HG03095 (cell line): ENCODE measurements at regions not wholly inside any gene's neighbourhood (a gene's known extent, or its start where the extent isn't known, plus 50 kb on each side); places are given as distances from the start of the nearest gene placed in this dataset.

Source experiments
- ATAC-seq: cut with Tn5 transposase; IDR thresholded peaks from one replicate; pipeline ENCODE4 v1.9.1; 2021; ENCODE audit warnings: moderate library complexity; ENCODE audit not compliant: unreplicated experiment

DNA sequence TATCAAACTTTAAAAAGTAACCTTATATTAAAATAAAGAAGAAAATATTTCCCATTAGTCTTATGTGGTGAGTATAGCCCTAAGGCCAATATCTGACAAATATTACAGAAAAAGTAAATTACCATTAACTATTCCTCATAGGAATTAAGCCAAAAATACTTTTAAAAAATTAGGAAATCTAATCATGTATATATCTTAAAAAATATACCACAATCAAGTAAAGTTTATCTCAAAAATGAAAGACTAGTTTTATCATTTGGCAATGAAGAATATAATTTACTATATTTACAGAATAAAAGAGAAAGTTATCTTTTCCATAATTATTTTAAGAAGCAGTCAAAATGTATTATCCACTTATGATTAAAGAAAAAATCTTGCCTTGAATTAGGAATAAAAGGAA lies 458.8 kb upstream of the ZNF462 start:
- no peak for ATAC-seq

DNA sequence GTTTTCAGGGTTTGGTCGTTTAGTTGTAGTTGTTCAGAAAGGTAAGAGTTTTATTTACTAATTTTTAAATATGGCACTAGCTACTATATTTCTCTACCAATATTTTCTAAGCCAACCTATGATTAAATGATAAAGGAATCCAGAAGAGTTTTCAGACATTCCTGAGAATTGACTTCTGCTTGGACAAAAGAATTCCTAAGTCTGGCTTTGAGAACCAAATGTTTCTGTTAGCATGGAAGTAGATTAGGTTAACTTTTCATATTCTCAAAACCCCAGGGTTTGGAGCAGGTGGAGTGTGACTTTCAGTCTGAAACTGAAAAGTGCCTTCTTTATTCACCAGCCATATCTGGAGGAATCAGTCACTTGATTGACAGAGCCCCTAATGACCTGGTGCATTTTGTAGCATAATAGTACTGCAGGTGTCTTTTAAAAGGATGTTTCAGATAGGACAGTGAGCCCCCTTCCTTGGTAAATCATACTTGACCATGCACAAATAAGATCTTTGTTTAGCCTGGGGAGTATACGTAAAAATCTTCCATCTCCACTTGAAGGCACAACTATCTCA lies 457.0 kb upstream of the ZNF462 start:
- no peak for ATAC-seq

DNA sequence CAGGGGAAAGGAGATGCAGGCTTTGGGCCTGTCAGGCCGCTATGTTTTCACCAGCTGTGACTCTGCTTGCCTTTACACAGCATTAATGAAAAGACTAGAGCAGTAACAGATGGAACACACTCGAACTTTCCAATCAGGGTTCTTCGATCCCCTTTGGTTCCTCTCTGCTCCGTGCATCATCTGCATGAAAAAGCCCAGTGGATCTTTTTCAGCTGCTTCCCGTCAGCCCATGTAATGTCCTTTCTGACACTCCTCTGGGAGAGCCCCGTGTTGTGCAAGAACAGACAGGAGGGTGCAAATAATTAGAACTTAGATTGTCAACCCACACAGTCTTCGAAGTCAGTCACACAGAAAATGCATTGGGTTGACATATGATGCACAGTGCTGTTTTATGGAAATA lies 448.9 kb upstream of the ZNF462 start:
- ATAC-seq = no peak

DNA sequence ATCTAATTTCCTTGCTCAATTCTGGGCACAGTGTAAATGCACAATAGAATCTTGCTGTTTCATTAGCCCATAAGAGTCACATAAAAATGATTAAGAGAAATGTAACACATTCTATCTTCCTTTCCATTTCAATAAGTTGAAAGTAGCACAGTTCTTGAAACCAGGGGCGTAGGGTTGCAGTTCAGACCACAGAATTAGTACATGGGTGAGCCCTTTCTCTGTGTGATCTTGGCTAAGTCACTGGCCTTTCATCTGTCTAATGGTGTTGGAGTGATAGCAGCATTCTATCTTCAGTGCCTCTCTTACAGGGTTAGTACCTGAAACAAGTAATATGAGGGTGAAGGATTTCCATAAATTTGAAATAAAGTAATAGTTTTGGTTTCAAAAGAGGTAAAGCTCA lies 445.3 kb upstream of the ZNF462 start:
- no peak for ATAC-seq

DNA sequence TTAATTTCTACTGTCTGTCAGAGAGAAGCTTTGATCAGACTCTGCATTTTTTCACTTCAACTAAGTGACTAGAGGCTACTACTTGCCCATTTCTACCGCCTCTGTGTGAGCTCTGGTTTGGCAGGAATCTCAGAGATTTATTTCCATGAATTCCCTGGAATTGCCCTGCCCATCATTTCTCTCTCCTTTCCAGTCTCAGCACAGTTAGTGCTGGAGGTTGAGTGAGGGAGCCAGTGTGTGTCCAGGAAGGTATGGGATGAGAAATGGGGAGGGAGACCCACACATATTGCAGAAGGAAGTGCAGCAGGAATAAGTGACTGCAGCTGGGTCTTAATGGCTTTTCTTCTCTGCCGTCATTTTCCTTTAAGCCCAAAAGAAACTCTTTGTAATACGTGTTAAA lies 443.1 kb upstream of the ZNF462 start:
- no peak for ATAC-seq

DNA sequence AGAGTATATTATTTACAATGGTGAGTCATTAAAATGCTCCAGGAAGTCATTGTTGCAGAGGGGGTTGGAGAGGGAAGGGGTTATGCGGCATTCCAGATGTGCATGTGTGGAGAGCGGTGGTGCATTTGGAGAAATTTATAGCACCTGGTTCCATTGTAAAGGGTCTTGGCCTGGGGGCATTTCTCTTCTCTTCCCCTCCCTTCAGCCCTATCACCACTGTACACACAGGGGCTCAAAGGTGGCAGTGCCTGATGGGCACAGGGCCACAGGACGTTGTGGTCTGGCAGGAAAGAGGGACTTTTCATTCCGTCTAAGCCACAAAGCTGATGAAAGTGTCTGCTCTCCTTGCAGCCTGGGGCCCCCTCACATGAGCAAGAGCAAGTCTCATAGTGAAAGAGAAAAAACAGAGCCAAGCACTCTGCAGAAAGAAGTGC lies 442.4 kb upstream of the ZNF462 start:
- peak; percentile 73 for ATAC-seq

DNA sequence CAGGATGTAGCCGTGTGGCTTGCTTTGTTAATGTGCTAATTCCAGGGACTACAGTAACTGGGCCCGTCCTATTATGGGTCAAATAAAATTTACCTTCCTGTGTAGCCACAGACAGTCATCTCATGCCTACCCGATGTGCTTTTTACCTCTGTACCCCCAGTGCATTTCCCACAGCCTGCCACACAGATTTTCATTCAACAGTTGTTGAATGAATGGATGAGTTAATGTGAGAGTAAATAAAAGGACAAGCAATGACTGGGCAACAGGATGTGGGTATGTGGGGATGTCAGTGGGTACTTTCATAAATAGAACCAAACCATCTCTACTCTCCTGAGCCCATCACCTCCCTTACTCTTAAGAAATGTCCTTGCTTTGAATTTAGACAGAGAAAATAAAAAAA lies 441.2 kb upstream of the ZNF462 start:
- no peak for ATAC-seq

DNA sequence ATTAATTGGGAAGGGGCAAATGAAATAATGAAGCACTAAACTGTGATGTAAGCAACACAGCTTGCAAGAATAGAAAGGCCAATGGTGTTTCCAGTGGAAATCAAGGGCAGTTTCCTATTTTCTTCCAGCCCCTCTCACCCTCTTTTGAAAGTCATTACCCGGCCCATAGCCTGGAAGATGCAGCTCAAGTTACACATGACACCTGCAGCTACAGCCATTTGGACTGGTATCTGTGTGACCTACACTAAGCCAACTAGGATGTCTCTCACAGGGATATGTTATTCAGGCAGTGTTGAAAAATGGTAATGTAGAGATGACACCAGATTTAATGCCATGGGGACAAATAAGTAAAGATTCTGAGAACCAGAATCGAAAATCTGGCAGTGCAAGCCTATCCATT lies 439.4 kb upstream of the ZNF462 start:
- ATAC-seq = no peak

DNA sequence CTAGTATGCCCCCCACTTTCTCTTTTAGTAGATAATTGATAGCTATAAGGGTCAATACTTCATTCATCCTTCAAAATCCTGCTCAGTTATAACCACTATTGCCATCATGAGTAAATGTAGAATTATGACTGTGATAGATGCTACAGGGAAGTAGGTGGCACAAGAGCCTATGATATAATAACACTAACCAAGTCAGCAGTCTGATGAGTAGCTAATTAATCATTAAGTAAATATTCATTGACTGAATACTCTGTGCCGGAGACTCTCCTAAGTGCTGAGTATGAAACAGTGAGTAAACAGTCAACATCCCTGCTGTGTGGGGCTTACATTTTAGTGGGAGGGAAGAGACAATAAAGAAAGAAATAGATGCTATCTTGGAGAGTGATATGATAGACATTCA lies 430.3 kb upstream of the ZNF462 start:
- ATAC-seq = no peak

DNA sequence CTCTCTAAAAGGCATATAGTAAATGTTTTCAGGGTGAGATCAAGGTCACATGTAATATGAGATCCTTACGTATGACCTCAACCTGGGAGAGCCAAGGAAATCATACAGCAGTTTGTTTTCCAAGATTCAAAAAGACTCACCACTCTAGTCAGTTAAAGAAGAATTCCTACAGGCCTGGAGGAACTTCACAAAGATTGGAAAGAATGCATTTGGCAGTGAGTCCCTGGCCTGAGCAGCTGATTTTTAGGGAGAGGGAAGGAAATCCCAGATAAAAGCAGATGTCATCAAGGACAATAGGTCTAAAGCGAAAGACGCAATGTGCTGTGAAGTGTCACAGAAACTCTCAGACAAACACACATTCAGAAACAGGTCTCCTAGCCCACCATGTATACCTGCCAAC lies 424.0 kb upstream of the ZNF462 start:
- no peak for ATAC-seq

DNA sequence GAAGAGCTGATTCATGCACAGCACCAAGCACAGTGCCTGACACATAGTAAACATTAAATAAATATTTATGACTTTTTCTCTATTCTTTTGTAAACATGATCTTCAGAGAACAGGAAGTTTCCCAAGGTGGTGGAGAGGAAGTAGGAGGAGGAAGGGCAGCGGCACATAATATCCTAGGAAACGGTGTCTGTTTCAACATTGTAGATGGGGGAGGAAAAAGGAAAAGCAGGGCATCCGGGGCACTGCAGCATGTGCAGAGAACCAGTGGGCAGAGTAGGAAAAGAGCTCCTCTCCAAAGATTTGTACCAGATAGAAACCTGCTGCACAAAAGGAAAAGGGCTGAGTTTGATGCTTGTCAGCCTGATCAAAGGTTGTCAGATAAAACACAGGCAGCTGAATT lies 421.7 kb upstream of the ZNF462 start:
- ATAC-seq = no peak

DNA sequence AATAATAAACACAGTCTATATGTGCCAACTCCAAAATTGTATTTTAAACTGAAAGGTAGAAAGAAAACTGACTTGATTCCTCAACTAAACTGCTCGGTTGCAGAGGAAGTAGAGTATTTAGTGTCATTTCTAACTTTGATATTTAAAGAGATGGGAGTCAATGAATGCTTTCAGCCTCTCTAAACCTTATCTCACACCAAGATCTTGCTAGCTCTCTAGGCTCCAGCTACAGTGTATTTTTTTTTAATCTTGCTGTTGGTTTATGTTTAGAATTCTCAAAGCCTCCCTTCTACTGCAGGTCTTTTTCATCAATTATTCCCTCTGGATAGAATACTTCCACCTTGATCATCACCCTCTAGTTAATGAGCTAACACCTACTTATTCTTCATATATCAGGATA lies 419.4 kb upstream of the ZNF462 start:
- ATAC-seq = no peak

DNA sequence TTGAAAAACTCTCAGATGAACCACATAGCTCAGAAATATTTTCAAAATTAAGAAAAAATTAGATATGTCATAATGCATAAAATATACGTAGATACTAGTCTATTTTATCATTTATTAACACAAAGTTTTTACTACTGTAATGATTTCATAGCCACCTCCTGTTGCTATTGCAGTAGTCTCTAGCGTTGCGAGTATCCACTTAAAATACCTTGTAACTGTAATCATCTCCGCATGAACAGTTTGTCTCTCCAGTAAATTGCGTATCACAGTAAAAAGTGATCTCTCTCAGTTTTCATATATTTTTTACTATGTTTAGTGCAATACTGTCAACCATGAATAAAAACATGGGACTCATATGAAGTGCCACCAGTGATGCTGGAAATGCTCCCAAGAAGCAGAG lies 417.9 kb upstream of the ZNF462 start:
- ATAC-seq = no peak

DNA sequence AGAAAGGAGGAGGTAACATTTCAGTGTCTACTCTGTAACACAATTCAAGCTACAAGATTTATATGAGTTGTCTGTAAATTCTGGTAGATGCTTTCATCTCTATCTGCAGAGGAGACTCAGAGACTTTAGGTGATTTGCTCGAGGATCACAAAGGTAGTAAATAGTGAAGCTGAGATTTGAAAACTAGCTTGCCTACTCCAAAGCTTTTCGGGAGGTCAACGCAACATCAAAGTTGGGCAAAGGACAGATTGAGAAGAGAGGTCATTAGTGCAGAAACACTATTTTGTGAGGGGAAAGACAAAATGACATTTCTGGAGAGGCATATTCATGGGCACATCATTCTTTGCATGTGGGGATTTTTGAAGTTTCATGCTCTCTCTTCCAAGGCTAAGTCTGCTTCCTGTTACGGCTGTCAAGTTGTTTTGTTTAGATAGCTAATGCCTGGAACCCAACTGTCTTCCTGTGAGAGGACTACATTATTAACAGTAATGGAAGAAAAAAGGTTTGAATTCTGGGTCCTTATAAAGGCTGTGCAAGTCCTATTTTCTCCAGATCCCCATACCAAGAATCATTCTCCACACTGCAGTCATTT lies 413.5 kb upstream of the ZNF462 start:
- no peak for ATAC-seq

DNA sequence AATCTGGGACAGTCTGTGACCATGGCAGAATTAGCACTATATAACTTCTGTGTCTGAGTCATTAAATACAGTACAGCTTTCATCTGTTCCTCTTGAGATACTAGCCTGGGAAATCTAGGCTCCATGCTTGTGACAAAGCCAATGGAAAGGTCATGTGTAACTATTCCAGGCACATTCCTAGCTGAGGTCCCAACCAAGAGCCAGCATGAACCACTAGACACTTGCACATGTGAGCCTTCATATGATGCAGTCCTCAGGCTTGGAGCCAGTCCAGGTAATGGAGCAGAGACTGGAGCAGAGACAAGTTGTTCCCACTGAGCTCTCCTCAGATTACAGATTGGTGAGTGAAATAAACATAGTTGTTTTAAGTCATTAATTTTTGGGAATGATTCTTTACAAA lies 412.4 kb upstream of the ZNF462 start:
- no peak for ATAC-seq

DNA sequence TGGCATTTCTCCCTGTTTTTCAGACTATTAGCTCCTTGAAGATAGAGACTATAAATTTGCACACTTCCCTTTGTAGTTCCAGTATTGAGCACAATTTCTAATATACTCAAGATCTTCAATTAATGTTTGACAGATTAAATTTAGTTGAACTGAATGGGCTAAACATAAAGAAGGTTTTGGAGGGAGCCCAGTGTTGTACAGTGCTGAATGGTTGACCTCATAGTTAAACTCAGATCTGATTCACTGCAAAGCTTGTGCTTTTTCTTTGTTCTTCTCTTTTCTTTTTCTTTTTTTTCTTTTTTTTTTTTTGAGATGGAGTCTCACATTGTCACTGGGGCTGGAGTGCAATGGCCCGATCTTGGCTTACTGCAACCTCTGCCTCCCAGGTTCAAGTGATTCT lies 411.7 kb upstream of the ZNF462 start:
- no peak for ATAC-seq

DNA sequence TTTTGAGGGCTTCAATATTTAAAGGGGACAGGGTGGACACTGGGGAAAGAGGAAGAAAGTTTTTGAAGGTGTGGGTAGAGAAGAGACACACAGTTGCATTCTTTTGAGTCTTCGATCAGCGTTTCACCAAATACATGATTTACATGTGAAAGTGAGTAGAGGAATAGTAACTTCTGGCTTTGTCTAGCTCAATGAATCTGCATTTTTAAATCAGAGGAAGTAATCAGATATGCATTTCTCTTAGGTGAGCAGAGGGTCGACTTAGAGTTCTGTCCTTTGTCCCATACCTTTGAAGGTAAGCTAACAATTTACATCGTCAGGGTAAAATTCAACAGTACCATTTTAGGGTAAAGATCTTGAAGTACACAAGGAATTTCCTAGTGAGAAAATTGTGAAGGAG lies 406.4 kb upstream of the ZNF462 start:
- no peak for ATAC-seq

DNA sequence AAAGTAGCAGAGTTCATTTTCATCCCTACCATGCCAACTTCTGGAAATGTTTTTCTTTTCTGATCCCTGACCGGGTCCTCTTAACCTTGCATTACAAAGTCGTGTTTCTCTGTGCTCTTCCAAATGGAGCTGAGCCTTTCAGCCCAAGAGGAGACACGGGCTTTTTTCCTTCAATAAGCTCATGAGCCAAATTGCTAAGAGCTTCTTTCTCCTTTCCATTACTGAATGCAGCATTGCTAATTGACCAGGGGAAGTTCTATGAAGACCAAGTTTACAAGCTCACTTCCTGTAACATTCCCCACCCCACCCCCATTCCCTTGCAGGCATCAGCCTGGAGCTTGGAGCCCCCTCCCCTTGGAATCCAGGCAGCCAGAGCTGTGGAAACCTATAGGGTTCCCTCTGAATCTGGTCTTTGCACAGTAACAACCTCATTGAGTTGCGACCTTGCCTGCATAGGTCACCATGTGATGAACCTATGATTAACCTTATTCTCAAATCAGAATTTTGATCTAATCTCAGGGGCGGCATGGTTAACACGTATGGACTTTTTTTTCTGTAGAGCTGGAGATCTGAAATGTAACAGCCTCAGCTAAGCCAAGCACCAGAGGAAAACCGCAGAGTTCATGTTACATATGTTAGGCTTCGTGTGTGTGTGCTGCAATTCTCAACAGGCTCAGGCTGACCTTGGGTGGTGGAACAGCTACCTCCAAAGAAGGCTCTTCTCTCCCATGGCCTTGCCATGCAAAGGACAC lies 395.7 kb upstream of the ZNF462 start:
- ATAC-seq = no peak

DNA sequence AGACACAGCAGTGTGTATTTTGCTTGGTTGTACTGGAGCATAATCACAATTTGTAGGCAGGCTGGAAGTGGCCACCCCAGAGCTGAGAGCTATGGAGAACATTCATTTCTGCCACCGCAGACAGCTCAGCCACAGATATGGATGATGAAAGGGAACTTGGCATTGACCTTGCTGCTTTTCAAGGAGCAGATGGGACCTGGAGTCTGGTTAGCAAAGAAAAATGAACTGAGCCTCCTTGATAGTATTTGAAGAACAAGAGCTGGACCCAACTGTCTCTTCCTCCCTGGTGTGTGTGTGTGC lies 395.2 kb upstream of the ZNF462 start:
- no peak for ATAC-seq

DNA sequence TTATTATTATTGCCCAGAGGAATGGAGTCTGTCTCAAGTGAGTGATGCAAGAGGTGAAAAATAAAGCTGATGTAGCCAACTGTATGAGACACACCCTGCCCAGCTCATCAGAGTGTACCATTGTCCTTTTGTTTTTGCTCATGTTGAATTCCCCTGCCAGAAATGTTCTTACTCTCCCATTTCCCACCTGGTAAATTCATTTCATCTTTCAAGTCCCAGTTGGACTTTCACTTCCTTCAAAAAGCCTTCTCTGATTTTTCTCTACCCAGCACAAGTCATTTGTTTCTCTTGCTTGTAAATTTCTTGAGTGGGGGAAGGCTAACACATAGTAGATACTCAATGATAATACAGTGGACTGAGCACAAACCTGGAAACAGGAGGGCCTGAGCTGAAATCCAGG lies 394.5 kb upstream of the ZNF462 start:
- peak; percentile 60 for ATAC-seq

DNA sequence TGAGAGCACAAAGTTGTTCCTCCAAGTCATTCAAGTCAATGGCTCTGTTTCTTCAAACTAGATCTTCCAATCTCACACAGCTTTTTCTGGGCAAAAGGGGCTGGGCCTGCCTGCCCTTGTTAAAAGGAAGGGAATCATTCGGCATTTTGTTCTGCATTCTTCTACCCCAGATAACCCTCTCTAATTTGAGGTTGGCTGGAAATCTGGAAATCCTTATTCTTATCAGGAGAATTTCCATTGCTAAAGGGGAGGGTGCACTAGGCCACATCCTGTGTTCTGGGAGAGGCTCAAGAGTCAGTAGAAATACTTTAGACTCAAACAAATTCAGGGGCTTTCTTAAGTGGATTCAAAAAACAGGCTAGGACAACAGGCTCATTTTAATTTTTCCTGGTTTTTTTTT lies 384.7 kb upstream of the ZNF462 start:
- ATAC-seq = no peak

DNA sequence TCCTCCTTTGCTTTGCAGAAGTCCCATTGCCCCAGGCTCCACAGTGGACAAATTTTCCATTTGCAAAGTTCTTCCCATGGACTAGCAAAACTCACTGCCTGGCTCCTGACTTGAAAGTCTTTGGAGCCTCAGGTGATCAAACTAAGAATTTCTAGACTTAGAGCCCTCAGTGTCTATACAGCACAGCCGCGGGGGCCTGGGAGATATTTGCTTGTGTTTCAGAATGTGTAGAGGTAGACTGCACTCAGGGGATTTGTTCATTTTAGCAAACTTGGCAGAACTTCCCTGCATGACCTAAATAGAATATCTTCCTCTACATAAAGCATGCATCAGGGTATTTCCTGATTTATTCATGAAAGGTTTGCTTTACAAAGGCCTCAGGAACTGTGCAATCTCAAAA lies 384.2 kb upstream of the ZNF462 start:
- ATAC-seq = no peak

DNA sequence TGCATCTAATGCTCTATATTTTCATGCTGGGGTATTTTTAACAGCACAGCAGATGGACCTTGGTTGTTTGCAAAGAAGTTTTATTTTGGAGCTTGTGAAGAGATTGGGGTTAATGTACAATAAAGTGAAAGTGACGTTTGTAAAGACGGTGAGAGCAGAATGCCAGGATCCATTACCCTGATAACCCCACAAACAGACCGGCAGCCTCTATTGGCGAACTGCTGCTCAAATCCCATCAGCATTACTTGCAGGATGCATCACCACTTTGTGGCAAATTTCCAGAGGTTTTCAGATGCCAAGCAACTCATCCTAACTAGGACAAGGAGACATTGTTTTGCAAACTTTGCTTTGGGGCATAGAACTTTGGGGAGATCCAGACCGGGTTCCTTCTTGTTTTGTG lies 383.3 kb upstream of the ZNF462 start:
- ATAC-seq = no peak
